Fibroblast of lung (primary cell): ENCODE measurements at regions not wholly inside any gene's neighbourhood (a gene's known extent, or its start where the extent isn't known, plus 50 kb on each side); places are given as distances from the start of the nearest gene placed in this dataset.

Experiments
- DNase-seq, 2 donors: peaks; one replicate each; pipeline versions ENCODE4 v3.0.0 to v3.0.0-alpha.2; 2010; ENCODE audit warnings: low read depth in 2 of 2
- H2AFZ ChIP-seq: 2 replicates; pipeline ENCODE4 v1.5.1; 2012; ENCODE audit warnings: low read length, control low read depth, inconsistent platforms
- H3K27ac ChIP-seq: 2 replicates; pipeline ENCODE4 v1.5.1; 2011; ENCODE audit warnings: low read length, control low read depth; ENCODE audit not compliant: insufficient read depth
- H3K27me3 ChIP-seq: 2 replicates; pipeline ENCODE4 v1.5.1; 2011; ENCODE audit warnings: mild to moderate bottlenecking, low read length; ENCODE audit not compliant: control insufficient read depth, insufficient read depth
- H3K36me3 ChIP-seq: 2 replicates; pipeline ENCODE4 v1.5.1; 2011; ENCODE audit warnings: low read length; ENCODE audit not compliant: control insufficient read depth, insufficient read depth
- H3K4me1 ChIP-seq: 2 replicates; pipeline ENCODE4 v1.5.1; 2011; ENCODE audit warnings: low read length; ENCODE audit not compliant: control insufficient read depth, insufficient read depth; ENCODE audit errors: extremely low read depth
- H3K4me2 ChIP-seq: 2 replicates; pipeline ENCODE4 v1.5.1; 2011; ENCODE audit warnings: low read length, control low read depth; ENCODE audit not compliant: insufficient read depth; ENCODE audit errors: extremely low read depth
- H3K4me3 ChIP-seq, 4 experiments: fragments of 200-600 bp in 1 of 4; sonication (generic) in 1 of 4; replicated peaks in 1 of 4; 2 replicates each; pipeline ENCODE4 v1.5.1; 2011 to 2016; ENCODE audit warnings: low read length in 4 of 4, low read depth in 3 of 4, mild to moderate bottlenecking in 3 of 4, control low read depth in 2 of 4, inconsistent platforms in 1 of 4, mixed read lengths in 1 of 4; ENCODE audit not compliant: insufficient read depth in 1 of 4; ENCODE audit errors: control extremely low read depth in 1 of 4
- H3K79me2 ChIP-seq: 2 replicates; pipeline ENCODE4 v1.5.1; 2012; ENCODE audit warnings: mild to moderate bottlenecking, low read length, inconsistent platforms; ENCODE audit not compliant: control insufficient read depth, insufficient read depth
- H3K9ac ChIP-seq: 2 replicates; pipeline ENCODE4 v1.5.1; 2011; ENCODE audit warnings: mild to moderate bottlenecking, low read length, control low read depth; ENCODE audit not compliant: insufficient read depth
- H3K9me3 ChIP-seq: 2 replicates; pipeline ENCODE4 v1.5.1; 2012; ENCODE audit warnings: low read depth, low read length; ENCODE audit not compliant: control insufficient read depth, insufficient read depth
- H4K20me1 ChIP-seq: 2 replicates; pipeline ENCODE4 v1.5.1; 2011; ENCODE audit warnings: low read length; ENCODE audit not compliant: control insufficient read depth, insufficient read depth; ENCODE audit errors: extremely low read depth
- EZH2 ChIP-seq: IDR thresholded peaks from 2 replicates; pipeline ENCODE4 v1.5.1; 2012; ENCODE audit warnings: low read length, control low read depth, mild to moderate bottlenecking; ENCODE audit errors: missing control alignments
- TF ChIP-seq, protein P1 (sequence below), 2 donors: IDR thresholded peaks in 1 of 2; conservative IDR thresholded peaks in 1 of 2; 1 replicate in 1 of 2; 2 replicates in 1 of 2; pipeline ENCODE4 v1.5.1; 2011 to 2012; ENCODE audit warnings: low read length in 2 of 2, control low read depth in 1 of 2, inconsistent platforms in 1 of 2, low read depth in 1 of 2, mild to moderate bottlenecking in 1 of 2

DNA sequence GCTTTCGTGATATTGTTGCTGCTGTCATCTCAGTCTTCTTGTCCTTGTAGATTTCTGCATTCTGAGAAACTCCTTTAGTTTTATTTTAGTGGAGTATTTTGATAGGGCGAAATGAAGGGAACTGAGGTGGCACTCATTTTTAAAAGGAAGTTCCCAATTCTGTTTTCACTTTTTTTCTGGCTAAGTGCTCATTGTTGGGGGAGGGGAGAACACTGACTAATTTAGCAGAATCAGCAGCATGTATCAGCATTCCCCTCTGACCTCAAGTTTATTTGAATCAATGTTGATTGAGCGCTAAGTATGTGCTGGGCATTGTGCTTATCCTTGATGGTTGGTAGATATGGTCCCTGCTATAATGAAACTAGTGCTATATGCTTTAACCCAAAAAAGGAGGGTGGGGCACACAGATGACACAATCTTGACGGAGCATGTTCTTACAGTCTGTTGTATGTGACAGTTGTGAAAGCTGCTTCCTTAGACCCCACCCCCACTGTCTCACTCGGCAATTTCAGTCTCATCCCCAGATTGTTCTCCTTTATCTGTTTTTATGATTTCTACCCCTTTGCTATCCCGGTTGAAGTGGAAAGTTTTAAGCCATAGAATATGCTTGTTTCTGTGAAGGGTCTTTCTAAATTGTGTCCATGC is 262.4 kb downstream of the SOX4 start:
- H3K4me3 ChIP-seq = peak overlapping the region in 1 of 4 experiments; percentile 3
- H3K36me3 ChIP-seq = no peaks in the 10 kb centered on the region
- H3K4me2 ChIP-seq = no peak overlapping the region
- no peak overlapping the region for H2AFZ ChIP-seq
- H3K27ac ChIP-seq = no peak overlapping the region
- no peaks in the 10 kb centered on the region for H3K27me3 ChIP-seq
- H3K9ac ChIP-seq = no peak overlapping the region
- no peaks in the 10 kb centered on the region for H3K4me1 ChIP-seq
- no peaks in the 10 kb centered on the region for H4K20me1 ChIP-seq
- DNase-seq = no peak
- no peaks in the 10 kb centered on the region for H3K9me3 ChIP-seq
- TF ChIP-seq EZH2 = no peak
- TF ChIP-seq, protein P1, sequence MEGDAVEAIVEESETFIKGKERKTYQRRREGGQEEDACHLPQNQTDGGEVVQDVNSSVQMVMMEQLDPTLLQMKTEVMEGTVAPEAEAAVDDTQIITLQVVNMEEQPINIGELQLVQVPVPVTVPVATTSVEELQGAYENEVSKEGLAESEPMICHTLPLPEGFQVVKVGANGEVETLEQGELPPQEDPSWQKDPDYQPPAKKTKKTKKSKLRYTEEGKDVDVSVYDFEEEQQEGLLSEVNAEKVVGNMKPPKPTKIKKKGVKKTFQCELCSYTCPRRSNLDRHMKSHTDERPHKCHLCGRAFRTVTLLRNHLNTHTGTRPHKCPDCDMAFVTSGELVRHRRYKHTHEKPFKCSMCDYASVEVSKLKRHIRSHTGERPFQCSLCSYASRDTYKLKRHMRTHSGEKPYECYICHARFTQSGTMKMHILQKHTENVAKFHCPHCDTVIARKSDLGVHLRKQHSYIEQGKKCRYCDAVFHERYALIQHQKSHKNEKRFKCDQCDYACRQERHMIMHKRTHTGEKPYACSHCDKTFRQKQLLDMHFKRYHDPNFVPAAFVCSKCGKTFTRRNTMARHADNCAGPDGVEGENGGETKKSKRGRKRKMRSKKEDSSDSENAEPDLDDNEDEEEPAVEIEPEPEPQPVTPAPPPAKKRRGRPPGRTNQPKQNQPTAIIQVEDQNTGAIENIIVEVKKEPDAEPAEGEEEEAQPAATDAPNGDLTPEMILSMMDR (conservative IDR thresholded peaks at IDR 0.05 in 1 of 2, IDR thresholded peaks at IDR 0.05 in 1 of 2; ENCODE audit: low read depth in 1 of 2, low read length in 2 of 2) = no peak
- H3K79me2 ChIP-seq = no peaks in the 10 kb centered on the region

DNA sequence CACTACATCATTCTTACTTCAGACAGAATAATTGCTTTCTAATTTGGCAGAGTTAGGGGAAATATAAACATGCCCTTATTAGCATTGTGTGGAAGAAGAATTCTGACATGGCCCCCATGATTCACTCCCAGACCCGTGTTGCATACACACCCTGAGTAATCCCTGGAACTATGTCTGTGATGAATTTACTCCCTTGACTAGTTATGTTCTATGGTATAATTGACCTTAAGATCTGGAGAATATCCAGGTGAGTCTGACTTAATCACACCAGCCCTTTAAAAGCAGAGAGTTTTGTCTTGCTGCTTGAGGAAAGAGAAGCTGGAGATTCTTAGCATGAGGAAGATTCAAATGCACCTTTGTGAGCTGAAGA is 262.9 kb downstream of the SOX4 start:
- TF ChIP-seq, protein P1 (conservative IDR thresholded peaks at IDR 0.05 in 1 of 2, IDR thresholded peaks at IDR 0.05 in 1 of 2; ENCODE audit: low read depth in 1 of 2, low read length in 2 of 2) = no peak
- no peak for TF ChIP-seq EZH2
- no peaks in the 10 kb centered on the region for H3K79me2 ChIP-seq
- H3K36me3 ChIP-seq = no peaks in the 10 kb centered on the region
- H3K9ac ChIP-seq = no peak overlapping the region
- H4K20me1 ChIP-seq = no peaks in the 10 kb centered on the region
- H3K9me3 ChIP-seq = no peaks in the 10 kb centered on the region
- no peak overlapping the region for H3K4me2 ChIP-seq
- H3K27ac ChIP-seq = peak overlapping the region; percentile 18
- H2AFZ ChIP-seq = no peak overlapping the region
- H3K27me3 ChIP-seq = no peaks in the 10 kb centered on the region
- H3K4me1 ChIP-seq = no peaks in the 10 kb centered on the region
- DNase-seq = peak; percentile 79 to 96
- no peak overlapping the region for H3K4me3 ChIP-seq

DNA sequence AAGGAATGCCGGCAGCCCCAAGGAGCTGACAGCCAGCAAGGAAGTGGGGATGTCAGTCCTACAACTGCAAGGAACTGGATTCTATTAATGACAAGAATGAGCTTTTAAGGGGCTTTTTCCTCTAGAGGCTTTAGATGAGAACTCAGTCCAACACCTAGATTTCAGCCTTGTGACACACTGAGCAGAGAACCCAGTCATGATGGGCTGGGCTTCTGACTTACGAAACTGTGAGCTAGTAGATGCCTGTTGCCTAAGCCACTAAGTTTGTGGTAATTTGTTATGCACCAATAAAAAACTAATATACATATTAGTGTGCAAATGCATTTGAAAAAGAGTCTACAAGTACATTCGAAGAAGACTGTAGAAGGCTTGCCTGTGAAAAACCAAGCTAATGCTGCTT is 263.3 kb downstream of the SOX4 start:
- H3K79me2 ChIP-seq = no peaks in the 10 kb centered on the region

More for the DNA sequence above, 263.3 kb downstream of the SOX4 start:
- no peak overlapping the region for H3K4me2 ChIP-seq
- no peaks in the 10 kb centered on the region for H4K20me1 ChIP-seq
- TF ChIP-seq, protein P1 (conservative IDR thresholded peaks at IDR 0.05 in 1 of 2, IDR thresholded peaks at IDR 0.05 in 1 of 2; ENCODE audit: low read depth in 1 of 2, low read length in 2 of 2) = no peak
- TF ChIP-seq EZH2 = no peak
- no peaks in the 10 kb centered on the region for H3K36me3 ChIP-seq
- H3K4me3 ChIP-seq = no peak overlapping the region
- H2AFZ ChIP-seq = no peak overlapping the region
- no peaks in the 10 kb centered on the region for H3K4me1 ChIP-seq
- H3K27me3 ChIP-seq = no peaks in the 10 kb centered on the region
- peak overlapping the region; percentile 18 for H3K27ac ChIP-seq
- no peaks in the 10 kb centered on the region for H3K9me3 ChIP-seq
- H3K9ac ChIP-seq = no peak overlapping the region
- DNase-seq = peak; percentile 63 to 71
